ENCODE measurements at regions not wholly inside any gene's neighbourhood (a gene's known extent, or its start where the extent isn't known, plus 50 kb on each side); places are given as distances from the start of the nearest gene placed in this dataset.
"Not testable (repeated sequence)": the region's sequence is repeated elsewhere in the genome, so short reads cannot be mapped to it uniquely, and the experiment has no call there.

GRCh38 chr16:14384745-14385144 is 245.3 kb downstream of the PARN start:
- DNase-seq: no peak

- DNase-seq: not testable (repeated sequence)
Measured at GRCh38 chr16:14383844-14384243, 246.2 kb downstream of the PARN start.

GRCh38 chr16:14378689-14379467 is 251.2 kb downstream of the PARN start:
- no peak for DNase-seq

DNA sequence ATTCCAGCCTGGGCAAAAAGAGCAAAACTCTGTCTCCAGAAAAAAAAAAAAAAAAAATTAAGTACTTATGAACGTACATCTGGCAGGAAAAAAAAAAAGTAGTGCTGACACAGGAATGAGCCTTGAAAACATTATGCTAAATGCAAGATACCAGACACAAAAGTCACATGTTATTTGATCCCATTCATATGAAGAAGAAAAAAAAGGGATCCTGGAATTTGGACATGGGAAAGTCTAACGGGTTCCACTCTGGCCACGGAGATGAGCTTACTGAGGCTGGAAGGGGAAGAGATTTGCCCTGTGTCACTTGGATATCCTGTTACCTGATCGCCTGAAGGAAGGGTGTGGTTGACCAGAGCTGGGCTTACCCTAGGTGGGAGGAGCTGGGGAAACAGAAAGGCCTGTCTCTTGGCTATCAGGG is 251.9 kb downstream of the PARN start:
- DNase-seq: no peak

- DNase-seq: no peak
Measured at GRCh38 chr16:14377326-14377725, 252.7 kb downstream of the PARN start.

GRCh38 chr16:14375132-14375491 is 254.9 kb downstream of the PARN start:
- no peak for DNase-seq

DNA sequence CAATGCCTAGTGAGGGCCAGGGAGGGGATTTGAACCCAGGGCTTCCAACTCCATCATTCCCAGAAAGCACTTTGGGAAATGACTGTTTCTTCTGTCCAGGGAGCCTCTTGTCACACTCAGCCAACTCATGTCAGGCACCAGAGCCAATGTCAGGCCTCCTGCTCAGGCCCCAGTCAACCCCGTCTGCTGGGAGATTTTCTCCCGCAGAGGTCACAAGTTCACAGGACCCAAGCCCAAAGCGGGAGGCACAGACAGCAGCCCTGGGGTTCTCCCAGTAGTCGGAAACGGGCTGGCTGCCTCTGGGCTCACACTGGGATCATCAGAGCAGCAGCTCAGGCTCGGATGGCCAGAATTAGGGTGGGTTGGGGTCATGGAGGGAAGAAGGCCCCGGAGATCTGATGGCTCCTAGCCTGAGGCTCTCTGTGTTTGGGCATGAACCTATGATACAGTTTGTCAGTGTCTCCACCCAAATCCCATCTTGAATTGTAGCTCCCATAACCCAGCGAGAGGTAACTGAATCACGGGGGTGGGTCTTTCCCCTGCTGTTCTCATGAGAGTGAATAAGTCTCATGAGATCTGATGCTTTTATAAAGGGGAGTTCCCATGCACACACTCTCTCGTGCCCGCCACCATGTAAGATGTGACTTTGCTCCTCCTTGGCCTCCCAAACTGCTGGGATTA is 255.5 kb downstream of the PARN start:
- DNase-seq: no peak

GRCh38 chr16:14373896-14374295 is 256.2 kb downstream of the PARN start:
- DNase-seq: no peak

GRCh38 chr16:14373406-14373805 is 256.7 kb downstream of the PARN start:
- DNase-seq: no peak

- DNase-seq: no peak
Measured at GRCh38 chr16:14372471-14372870, 257.6 kb downstream of the PARN start.

GRCh38 chr16:14371778-14372431 is 258.2 kb downstream of the PARN start:
- DNase-seq: no peak

GRCh38 chr16:14370736-14371234 is 259.3 kb downstream of the PARN start:
- DNase-seq: no peak

DNA sequence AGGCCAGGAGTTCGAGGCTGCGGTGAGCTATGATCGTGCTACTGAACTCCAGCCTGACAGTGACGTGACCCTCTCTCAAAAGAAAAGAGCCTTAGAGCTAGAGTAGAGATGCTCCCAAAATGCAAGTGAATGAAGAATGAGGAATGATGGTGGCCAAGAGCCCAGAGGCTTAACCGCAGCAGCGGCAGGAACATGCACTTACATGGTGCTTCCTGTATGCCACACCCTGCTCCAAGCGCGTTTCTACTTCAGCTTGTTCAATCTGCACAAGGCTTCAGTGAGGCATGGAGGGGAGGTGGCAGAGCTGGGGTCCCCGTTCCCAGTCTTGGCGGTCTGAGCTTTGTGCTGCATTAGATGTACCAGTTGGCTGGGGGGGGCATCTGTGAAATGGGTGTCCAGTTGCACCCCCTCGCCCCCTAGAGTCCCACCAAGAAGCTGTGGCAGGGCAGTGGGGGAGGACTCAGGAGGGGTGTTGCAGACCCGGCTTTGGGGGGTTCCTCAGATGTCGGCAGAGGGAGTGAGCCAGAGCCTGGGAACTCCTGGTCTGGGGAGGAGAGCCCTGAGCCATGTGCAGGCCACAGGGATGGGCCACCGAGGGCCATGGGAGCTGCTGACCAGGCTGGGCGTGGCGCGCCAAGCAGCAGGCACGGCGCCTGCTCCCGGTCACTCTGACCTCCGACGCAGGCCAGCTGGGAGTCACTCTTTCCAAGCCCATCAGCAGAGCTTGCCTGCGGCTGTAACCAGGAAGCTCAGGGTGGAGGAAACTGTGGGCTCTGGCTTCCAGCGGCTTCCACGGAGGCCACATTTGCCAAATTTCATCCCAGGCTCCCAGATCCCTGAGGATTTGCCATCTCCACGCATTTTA is 260.1 kb downstream of the PARN start:
- no peak for DNase-seq

DNA sequence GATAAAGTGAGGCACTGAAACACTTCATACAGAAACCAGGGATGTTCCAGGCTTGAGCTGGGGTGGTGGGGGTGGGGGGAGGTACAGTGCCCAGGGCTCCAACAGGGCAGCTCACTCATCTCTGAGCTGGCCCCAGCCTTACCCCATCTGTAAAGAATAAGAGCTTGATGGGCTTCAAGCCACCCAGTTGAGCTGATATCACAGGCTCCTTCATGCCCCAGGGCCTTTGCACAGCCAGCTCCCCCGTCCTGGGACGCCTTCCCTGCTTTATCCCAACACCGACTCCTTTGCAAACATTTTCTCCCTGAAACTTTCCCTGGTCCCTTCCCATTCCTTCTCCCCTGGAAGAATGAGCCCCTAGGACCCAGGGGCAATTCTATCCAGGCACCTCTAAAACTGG is 261.7 kb downstream of the PARN start:
- no peak for DNase-seq

DNA sequence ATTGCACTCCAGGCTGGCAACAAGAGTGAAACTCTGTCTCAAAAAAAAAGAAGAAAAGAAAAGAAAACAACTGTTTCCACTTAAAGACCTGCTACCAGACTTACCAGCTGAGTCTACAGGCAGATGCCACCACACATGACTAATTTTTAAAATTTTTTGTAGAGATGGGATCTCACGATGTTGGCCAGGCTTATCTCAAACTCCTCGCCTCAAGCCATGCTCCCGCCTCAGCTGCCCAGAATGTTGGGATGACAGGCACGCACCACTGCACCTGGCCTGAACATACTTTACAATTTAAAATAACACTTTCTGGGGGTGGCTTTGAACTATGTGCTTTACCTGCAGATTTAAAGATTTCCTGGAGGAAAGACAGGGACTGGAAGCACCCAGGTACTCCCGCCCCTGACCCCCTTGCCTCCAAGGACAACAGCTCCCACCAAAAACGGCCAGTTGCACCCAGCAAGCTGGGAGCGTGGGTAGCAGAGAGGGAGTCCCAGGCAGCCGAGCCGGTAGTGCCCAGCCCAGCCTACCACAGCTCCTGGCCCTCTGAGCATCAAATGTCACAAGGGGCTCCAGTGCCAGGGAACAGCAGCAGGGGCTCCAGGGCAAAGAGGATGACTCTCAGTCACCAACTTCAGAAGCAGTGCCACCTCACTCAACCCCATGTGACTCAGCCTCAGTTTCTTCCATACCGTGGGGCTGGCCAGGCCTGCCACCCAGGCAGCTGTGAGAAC is 262.9 kb downstream of the PARN start:
- DNase-seq: no peak

DNA sequence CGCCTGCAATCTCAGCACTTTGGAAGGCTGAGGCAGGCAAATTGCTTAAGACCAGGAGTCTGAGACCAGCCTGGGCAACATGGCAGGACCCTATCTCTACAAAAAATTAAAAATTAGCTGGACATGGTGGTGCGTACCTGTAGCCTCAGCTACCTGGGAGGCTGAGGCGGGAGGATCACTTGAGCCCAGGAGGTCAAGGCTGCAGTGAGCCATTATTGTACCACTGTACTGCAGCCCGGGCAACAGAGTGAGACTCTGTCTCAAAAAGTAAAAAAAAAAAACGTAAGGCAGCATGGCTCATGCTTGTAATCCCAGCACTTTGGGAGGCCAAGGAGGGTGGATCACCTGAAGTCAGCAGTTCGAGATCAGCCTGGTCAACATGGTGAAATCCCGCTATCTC is 263.6 kb downstream of the PARN start:
- DNase-seq: no peak

- no peak for DNase-seq
Measured at GRCh38 chr16:14365200-14365851, 264.7 kb downstream of the PARN start.

GRCh38 chr16:14364386-14365199 is 265.5 kb downstream of the PARN start:
- DNase-seq: peak; percentile 29

DNA sequence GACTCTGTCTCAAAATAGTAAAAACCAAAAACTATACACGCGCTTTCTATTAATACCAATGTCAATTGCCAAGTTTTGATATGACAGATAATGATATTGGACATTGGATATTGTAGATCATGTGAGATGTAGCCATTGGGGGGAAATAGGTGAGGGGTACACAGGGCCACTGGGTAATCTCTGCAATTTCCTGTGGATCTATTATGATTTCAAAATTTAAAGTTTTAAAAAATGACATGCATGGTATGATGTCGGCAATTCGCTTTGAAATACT is 266.0 kb downstream of the PARN start:
- no peak for DNase-seq

DNA sequence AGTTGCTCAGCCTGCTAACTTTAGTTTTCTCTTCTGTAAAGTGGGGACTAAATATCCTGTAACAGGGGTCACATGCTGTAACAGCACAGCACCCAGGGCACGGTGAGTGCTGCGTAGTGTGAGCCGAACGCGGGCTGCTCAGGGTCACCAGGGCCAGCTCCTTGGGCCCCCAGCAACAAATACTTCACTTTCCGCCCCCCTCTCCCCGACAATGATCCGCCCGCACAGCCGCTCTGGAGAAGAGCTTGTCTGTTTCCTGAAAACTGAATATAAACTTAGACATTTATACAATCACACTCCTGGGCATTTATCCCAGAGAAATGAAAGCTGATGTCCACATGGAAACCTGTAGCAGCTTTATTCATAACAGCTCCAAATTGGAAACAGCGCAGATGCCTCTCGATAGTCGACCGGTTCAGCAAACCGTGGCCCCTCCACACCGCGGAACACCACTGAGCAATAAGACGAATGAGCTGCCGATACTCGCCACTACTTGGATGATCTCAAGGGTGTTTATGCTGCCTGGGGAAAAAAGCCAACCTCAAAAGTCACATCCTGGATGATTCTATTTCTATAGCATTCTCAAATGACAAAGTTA is 267.2 kb downstream of the PARN start:
- no peak for DNase-seq

All from GOT3 (cell line).